ENCODE measurements at regions not wholly inside any gene's neighbourhood (a gene's known extent, or its start where the extent isn't known, plus 50 kb on each side); places are given as distances from the start of the nearest gene placed in this dataset.

- ATAC-seq (no peak), DNase-seq (no peak)
- TF ChIP-seq CTCF (IDR thresholded peaks at IDR 0.05) = no peak
- Histone ChIP-seq H3K27ac (no peak overlapping the region), H3K4me3 (no peak overlapping the region), H3K4me1 (no peaks in the 10 kb centered on the region), H3K27me3 (no peaks in the 10 kb centered on the region), H3K36me3 (no peaks in the 10 kb centered on the region), H3K9me3 (no peaks in the 10 kb centered on the region)
- intact Hi-C loops (cut with DNase I) = no loop called here
These were observed 1565.9 kb upstream of the ACVR2A start for GRCh38 chr2:146278881-146279280.

- intact Hi-C loops (cut with DNase I) = no loop called here
- H3K4me3 ChIP-seq = no peak overlapping the region
- no peaks in the 10 kb centered on the region for H3K27me3 ChIP-seq
- DNase-seq (no peak), ATAC-seq (no peak)
- TF ChIP-seq CTCF (IDR thresholded peaks at IDR 0.05) = no peak
- no peaks in the 10 kb centered on the region for H3K4me1 ChIP-seq
- no peaks in the 10 kb centered on the region for H3K36me3 ChIP-seq
- no peak overlapping the region for H3K27ac ChIP-seq
- no peaks in the 10 kb centered on the region for H3K9me3 ChIP-seq
These were observed 1573.5 kb upstream of the ACVR2A start for GRCh38 chr2:146271131-146271831.

- Histone ChIP-seq H3K9me3 (no peaks in the 10 kb centered on the region), H3K4me1 (no peaks in the 10 kb centered on the region), H3K36me3 (no peaks in the 10 kb centered on the region), H3K27me3 (no peaks in the 10 kb centered on the region), H3K27ac (no peak overlapping the region), H3K4me3 (no peak overlapping the region)
- intact Hi-C loops (cut with DNase I) = no loop called here
- no peak for ATAC-seq
- no peak for DNase-seq
- no peak for TF ChIP-seq CTCF (IDR thresholded peaks at IDR 0.05)
These were observed 1574.2 kb upstream of the ACVR2A start for GRCh38 chr2:146270618-146271017.

GRCh38 chr2:146267093-146267492 is 1577.7 kb upstream of the ACVR2A start:
- no peak for TF ChIP-seq CTCF (IDR thresholded peaks at IDR 0.05)
- Histone ChIP-seq H3K9me3 (no peaks in the 10 kb centered on the region), H3K4me1 (no peaks in the 10 kb centered on the region), H3K36me3 (no peaks in the 10 kb centered on the region), H3K4me3 (no peak overlapping the region), H3K27ac (no peak overlapping the region), H3K27me3 (no peaks in the 10 kb centered on the region)
- intact Hi-C loops (cut with DNase I) = no loop called here
- no peak for ATAC-seq
- no peak for DNase-seq

GRCh38 chr2:146265656-146266055 is 1579.2 kb upstream of the ACVR2A start:
- ATAC-seq = no peak
- H3K36me3 ChIP-seq = no peaks in the 10 kb centered on the region
- TF ChIP-seq CTCF (IDR thresholded peaks at IDR 0.05) = no peak
- H3K4me1 ChIP-seq = no peaks in the 10 kb centered on the region
- no peak overlapping the region for H3K4me3 ChIP-seq
- no peaks in the 10 kb centered on the region for H3K9me3 ChIP-seq
- no peak for DNase-seq
- H3K27me3 ChIP-seq = no peaks in the 10 kb centered on the region
- intact Hi-C loops (cut with DNase I) = no loop called here
- no peak overlapping the region for H3K27ac ChIP-seq

Measured in left lung (tissue), 4 donors.